Astrocyte of the spinal cord (primary cell): ENCODE measurements at regions not wholly inside any gene's neighbourhood (a gene's known extent, or its start where the extent isn't known, plus 50 kb on each side); places are given as distances from the start of the nearest gene placed in this dataset.

Experiments
- DNase-seq: peaks from one replicate; pipeline ENCODE4 v3.0.0; 2011; ENCODE audit warnings: low read depth, low spot score
- H3K4me3 ChIP-seq: 2 replicates; pipeline ENCODE4 v1.5.1; 2011; ENCODE audit warnings: low read depth, mild to moderate bottlenecking, low read length, moderate library complexity
- in situ Hi-C: cut with HindIII; loops from 2 replicates; pipeline ENCODE4 v1.10.0; 2017; ENCODE audit warnings: low sequenced_read_pairs
- TF ChIP-seq, protein P1 (sequence below): IDR thresholded peaks from 2 replicates; pipeline ENCODE4 v1.5.1; 2012; ENCODE audit warnings: low read depth, mild to moderate bottlenecking, low read length, inconsistent platforms

DNA sequence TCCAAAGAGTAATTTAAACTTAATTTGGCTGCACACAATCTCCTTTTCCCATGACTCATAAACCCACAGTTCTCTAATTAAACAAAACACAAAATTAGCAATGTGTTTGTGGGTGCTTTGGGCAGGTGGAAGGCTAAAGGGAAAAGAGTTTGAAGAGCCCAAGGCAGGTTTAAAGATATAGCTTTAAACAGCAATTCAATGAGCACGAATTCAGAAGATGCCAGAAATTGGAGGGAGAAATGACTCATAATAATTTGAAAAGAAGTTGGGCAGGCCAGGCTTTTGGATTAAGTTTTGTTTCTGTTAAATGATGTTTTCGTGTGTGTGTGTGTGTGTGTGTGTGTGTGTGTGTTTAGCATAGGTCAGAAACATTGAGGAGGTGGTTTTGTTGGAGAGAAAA lies 594.8 kb upstream of the ZEB2 start:
- no peak overlapping the region for H3K4me3 ChIP-seq
- in situ Hi-C loops: no loop called here
- TF ChIP-seq, protein P1, sequence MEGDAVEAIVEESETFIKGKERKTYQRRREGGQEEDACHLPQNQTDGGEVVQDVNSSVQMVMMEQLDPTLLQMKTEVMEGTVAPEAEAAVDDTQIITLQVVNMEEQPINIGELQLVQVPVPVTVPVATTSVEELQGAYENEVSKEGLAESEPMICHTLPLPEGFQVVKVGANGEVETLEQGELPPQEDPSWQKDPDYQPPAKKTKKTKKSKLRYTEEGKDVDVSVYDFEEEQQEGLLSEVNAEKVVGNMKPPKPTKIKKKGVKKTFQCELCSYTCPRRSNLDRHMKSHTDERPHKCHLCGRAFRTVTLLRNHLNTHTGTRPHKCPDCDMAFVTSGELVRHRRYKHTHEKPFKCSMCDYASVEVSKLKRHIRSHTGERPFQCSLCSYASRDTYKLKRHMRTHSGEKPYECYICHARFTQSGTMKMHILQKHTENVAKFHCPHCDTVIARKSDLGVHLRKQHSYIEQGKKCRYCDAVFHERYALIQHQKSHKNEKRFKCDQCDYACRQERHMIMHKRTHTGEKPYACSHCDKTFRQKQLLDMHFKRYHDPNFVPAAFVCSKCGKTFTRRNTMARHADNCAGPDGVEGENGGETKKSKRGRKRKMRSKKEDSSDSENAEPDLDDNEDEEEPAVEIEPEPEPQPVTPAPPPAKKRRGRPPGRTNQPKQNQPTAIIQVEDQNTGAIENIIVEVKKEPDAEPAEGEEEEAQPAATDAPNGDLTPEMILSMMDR: no peak
- peak; percentile 33 for DNase-seq

DNA sequence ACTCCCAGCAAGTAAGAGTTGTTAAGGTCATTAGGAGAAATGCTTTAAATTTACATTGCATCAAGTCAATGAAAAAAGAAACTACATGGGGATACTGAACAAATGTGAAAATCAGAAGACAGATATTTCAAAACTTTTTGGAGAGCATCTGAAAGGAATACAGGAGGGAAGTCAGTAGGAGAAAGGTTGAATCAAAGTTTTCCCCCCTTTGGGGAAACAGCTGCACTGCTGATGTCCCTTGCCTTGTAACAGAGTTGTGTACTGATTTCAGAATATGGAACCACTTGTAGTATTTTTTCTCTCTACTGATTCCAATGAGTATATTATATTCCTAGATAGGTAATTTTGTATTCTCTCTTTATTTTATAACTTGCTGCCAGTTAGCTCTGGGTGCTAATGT lies 592.5 kb upstream of the ZEB2 start:
- no peak overlapping the region for H3K4me3 ChIP-seq
- in situ Hi-C loops: no loop called here
- TF ChIP-seq, protein P1: no peak
- DNase-seq: no peak

DNA sequence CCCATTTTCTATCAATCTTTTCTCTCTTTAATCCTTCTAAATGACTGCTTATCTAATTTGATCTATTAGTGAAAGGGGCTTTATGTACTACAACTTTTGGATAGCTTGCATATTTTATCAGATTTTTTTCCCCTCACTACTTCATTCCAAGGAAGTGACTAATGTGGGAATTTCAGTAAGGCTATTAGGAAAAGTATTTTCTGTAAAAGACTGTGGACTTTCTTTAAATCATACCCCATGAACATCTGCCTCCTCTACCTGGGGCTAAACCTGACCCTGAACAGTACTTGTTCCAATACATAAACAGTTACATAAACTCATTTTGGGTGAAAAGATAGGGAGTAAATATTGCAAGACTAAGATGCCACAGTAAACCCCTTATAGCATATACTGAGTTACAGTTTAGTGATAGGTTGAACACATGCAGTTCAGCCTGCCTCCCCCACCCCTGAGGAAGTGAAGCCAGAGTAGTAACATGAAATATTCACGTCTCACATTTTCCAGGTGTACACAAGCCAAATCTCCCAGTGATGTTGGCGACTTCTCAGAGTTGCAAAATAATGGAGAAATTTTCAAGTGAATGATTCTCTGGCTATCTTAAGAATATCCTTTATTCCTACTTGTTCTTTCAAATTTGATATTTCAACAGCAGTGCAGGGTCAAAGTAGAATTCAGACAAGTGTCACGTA lies 590.9 kb upstream of the ZEB2 start:
- H3K4me3 ChIP-seq: no peak overlapping the region
- TF ChIP-seq, protein P1: no peak
- DNase-seq: peak; percentile 52
- in situ Hi-C loops: no loop called here

- H3K4me3 ChIP-seq: no peak overlapping the region
- TF ChIP-seq, protein P1: no peak
- no peak for DNase-seq
- in situ Hi-C loops: no loop called here
These were observed 589.2 kb upstream of the ZEB2 start for GRCh38 chr2:145108959-145109710.

GRCh38 chr2:145108361-145108778 lies 588.5 kb upstream of the ZEB2 start:
- in situ Hi-C loops: no loop called here
- no peak for DNase-seq
- TF ChIP-seq, protein P1: no peak
- no peak overlapping the region for H3K4me3 ChIP-seq

DNA sequence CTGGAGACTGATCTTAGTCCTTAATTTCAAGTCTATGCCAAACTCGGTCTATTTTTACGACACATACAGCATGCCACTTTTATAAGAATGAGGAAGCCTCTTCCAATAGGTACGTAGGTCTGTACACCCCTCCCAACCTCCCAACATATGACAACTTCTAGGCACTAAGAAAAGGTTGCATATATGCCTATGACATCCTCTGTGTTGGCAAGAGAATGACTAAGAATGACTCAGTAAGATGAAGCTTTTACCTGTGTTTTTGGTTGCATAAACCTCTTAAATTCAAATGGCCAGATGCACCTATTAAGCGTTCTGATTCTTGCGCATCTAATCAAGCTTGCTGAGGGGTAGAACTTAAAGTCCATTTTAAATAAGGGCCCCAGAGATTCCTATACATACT lies 586.4 kb upstream of the ZEB2 start:
- TF ChIP-seq, protein P1: no peak
- H3K4me3 ChIP-seq: no peak overlapping the region
- in situ Hi-C loops: no loop called here
- no peak for DNase-seq
